Lung (tissue), 11 donors: ENCODE measurements at regions not wholly inside any gene's neighbourhood (a gene's known extent, or its start where the extent isn't known, plus 50 kb on each side); places are given as distances from the start of the nearest gene placed in this dataset.

Experiments
- ATAC-seq: fragments of 200-7000 bp; cut with Tn5 transposase; one replicate; pipeline ENCODE4 v1.9.1; 2020; ENCODE audit warnings: moderate number of reproducible peaks; ENCODE audit not compliant: insufficient read depth, low FRiP score
- DNase-seq, 3 donors: peaks; one replicate each; pipeline ENCODE4 v3.0.0-alpha.2; 2013 to 2017
- H3K27ac ChIP-seq, 2 donors: one replicate each; pipeline ENCODE4 v1.5.1; 2013; ENCODE audit warnings: mild to moderate bottlenecking in 2 of 2, moderate library complexity in 2 of 2, control low read depth in 1 of 2, inconsistent platforms in 1 of 2, low read depth in 1 of 2, low read length in 1 of 2
- H3K27me3 ChIP-seq, 3 donors: one replicate each; pipeline ENCODE4 v1.5.1; 2013; ENCODE audit warnings: low read length in 2 of 3; ENCODE audit not compliant: control insufficient read depth in 3 of 3, insufficient read depth in 3 of 3
- H3K36me3 ChIP-seq, 4 donors: one replicate each; pipeline ENCODE4 v1.5.1; 2013; ENCODE audit warnings: low read length in 4 of 4, mild to moderate bottlenecking in 1 of 4, moderate library complexity in 1 of 4; ENCODE audit not compliant: control insufficient read depth in 4 of 4, insufficient read depth in 4 of 4
- H3K4me1 ChIP-seq, 5 donors: one replicate each; pipeline ENCODE4 v1.5.1; 2013; ENCODE audit warnings: low read length in 5 of 5, mild to moderate bottlenecking in 2 of 5, moderate library complexity in 1 of 5; ENCODE audit not compliant: control insufficient read depth in 5 of 5, insufficient read depth in 5 of 5
- H3K4me3 ChIP-seq: one replicate; pipeline ENCODE4 v1.5.1; 2013; ENCODE audit warnings: mild to moderate bottlenecking, control low read depth, moderate library complexity
- H3K9ac ChIP-seq, 2 donors: one replicate each; pipeline ENCODE4 v1.5.1; 2013; ENCODE audit warnings: low read length in 2 of 2, control low read depth in 1 of 2; ENCODE audit not compliant: insufficient read depth in 1 of 2
- H3K9me3 ChIP-seq, 4 donors: one replicate each; pipeline ENCODE4 v1.5.1; 2013; ENCODE audit warnings: low read length in 3 of 4, mild to moderate bottlenecking in 1 of 4, moderate library complexity in 1 of 4; ENCODE audit not compliant: control insufficient read depth in 4 of 4, insufficient read depth in 3 of 4
- WGBS, 2 donors: extraction: QIAGEN DNeasy Blood & Tissue Kit; methylation state at CpG; one replicate each; pipeline ENCODE4 v1.1.7; 2013; 5-methylcytosine and 5-hydroxymethylcytosine counted together
- TF ChIP-seq, protein P1 (sequence below): IDR thresholded peaks from 2 replicates; pipeline ENCODE4 v1.5.1; 2012; ENCODE audit warnings: mild to moderate bottlenecking; ENCODE audit errors: control extremely low read depth, extremely low read depth
- donor health status: control.
- donor health status: control.
- donor health status: Bipolar disorder and iron deficiency.
- donor health status: healthy.
- donor health status: DM: yes; HTN: yes; CAD: no.

DNA sequence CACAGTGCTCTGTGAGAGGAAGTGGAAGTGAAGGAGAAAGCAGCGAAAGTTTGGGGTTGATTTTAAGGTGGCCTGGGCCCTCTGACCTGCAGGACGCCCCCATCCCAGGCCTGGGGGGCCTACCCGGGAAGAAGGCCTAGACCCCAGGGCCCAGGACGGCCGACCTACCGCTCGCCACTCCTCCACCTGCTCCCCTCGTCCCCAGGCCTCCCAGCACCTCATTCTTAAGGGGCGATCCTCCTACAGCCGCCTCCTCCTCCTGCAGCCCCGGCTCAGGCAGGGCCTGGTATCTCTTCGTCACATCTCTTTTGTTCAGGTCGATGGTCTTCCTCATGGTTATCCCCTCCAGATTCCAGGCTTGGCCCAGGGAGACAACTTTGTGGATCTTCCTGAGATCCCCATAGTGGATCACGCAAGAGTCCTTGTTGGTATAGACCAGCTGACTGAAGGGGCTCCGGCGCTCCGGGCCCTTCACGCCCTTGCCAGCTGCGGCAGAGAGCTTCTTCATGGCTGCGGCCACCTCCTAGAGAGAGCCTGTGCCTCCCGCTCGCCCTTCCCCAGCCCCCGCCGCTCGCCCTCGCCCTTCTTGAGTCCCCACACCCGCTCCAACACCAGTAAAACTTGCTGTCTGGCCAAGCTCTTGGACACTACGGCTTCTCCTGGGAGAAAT lies 117.5 kb downstream of the OR13A1 start:
- H3K9ac ChIP-seq: no peak overlapping the region
- no peak overlapping the region for H3K27ac ChIP-seq
- TF ChIP-seq, protein P1, sequence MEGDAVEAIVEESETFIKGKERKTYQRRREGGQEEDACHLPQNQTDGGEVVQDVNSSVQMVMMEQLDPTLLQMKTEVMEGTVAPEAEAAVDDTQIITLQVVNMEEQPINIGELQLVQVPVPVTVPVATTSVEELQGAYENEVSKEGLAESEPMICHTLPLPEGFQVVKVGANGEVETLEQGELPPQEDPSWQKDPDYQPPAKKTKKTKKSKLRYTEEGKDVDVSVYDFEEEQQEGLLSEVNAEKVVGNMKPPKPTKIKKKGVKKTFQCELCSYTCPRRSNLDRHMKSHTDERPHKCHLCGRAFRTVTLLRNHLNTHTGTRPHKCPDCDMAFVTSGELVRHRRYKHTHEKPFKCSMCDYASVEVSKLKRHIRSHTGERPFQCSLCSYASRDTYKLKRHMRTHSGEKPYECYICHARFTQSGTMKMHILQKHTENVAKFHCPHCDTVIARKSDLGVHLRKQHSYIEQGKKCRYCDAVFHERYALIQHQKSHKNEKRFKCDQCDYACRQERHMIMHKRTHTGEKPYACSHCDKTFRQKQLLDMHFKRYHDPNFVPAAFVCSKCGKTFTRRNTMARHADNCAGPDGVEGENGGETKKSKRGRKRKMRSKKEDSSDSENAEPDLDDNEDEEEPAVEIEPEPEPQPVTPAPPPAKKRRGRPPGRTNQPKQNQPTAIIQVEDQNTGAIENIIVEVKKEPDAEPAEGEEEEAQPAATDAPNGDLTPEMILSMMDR: no peak
- H3K4me3 ChIP-seq: no peak overlapping the region
- H3K9me3 ChIP-seq: no peaks in the 10 kb centered on the region
- DNase-seq: no peak
- no peak for ATAC-seq
- WGBS, 2 donors: 91 to 94% methylated on average over 28 of the region's 28 CpGs
- no peaks in the 10 kb centered on the region for H3K36me3 ChIP-seq
- peaks cover 0 to 3% (median 0%) of the 10 kb centered on the region in 5 donors for H3K4me1 ChIP-seq
- peaks cover 0 to 3% (median 2%) of the 10 kb centered on the region in 3 donors for H3K27me3 ChIP-seq

DNA sequence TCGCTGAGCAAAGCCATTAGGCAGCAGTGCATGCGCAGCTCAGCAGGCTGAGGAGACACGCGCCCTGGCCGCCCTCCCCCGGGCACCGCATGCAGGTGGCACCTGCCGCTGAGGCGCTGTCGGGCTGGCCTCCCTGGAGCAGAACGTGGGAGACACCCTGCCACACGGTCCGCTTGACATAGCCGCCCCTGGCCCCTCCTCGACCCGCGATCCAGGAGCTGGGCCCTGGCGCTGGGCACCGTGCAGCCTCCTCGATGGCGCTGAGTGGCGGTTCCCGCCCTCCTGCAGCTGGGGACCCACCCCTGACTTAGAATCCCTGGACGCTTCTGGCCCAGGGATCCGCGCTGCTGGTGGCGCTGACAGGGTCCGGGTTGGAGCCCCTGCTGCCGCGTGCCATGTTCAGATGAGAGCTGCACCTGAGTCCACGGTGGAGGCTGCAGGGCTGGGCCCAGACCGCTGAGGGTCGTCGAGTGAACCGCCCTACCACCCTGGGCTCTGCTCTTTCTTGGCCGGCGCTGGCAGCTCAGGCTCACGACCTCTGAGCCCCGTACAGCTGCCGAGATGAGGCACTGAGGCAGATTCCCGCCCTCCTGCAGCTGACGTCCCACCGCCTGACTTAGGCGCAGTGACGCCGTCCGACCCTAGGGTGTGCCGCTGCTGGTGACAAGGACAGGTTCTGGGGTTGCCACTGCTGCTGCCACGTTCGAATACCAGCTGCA lies 116.8 kb downstream of the OR13A1 start:
- WGBS, 2 donors: 63 to 79% methylated on average over 50 of the region's 50 CpGs

DNA sequence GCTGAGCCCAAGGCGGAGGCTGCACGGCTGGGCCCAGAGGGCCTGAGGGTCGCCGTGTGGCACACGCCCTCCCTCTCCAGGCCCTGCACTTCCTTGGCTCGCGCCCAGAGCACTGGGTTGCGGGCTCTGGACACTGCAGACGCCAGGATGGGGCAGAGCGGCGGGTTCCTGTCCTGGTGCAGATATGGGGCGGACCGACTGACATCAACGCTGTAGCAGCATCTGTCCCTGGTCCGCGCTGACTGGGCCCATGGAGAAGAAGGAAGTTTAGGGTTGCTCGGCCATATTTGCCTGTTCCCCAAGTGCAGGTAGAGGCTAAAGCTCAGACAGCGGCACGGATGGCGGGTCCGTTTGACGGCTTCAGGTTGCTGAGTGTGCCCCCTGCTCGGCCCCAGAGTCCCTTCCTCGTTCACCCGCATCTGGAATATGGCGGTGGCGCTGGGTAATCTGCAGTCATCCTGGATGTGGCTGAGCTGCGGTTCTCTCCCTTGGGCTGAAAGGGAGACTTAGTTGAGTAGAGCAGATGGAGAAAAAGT lies 116.1 kb downstream of the OR13A1 start:
- peaks cover 0 to 3% (median 0%) of the 10 kb centered on the region in 5 donors for H3K4me1 ChIP-seq
- DNase-seq: no peak
- H3K9ac ChIP-seq: no peak overlapping the region
- no peak overlapping the region for H3K27ac ChIP-seq
- H3K9me3 ChIP-seq: no peaks in the 10 kb centered on the region
- peaks cover 0 to 3% (median 2%) of the 10 kb centered on the region in 3 donors for H3K27me3 ChIP-seq
- no peaks in the 10 kb centered on the region for H3K36me3 ChIP-seq
- WGBS, 2 donors: 59 to 81% methylated on average over 28 of the region's 28 CpGs
- TF ChIP-seq, protein P1: no peak
- no peak for ATAC-seq
- no peak overlapping the region for H3K4me3 ChIP-seq

More for the DNA sequence above, 116.8 kb downstream of the OR13A1 start:
- Histone ChIP-seq H3K36me3 (no peaks in the 10 kb centered on the region), H3K4me1 (peaks cover 0 to 3% (median 0%) of the 10 kb centered on the region in 5 donors), H3K9me3 (no peaks in the 10 kb centered on the region), H3K9ac (no peak overlapping the region), H3K4me3 (no peak overlapping the region), H3K27ac (no peak overlapping the region), H3K27me3 (peaks cover 0 to 3% (median 2%) of the 10 kb centered on the region in 3 donors)
- no peak for ATAC-seq
- peak in 1 of 3 donors; percentile 4 for DNase-seq
- TF ChIP-seq, protein P1: no peak
